GM11168 (cell line): ENCODE measurements at regions not wholly inside any gene's neighbourhood (a gene's known extent, or its start where the extent isn't known, plus 50 kb on each side); places are given as distances from the start of the nearest gene placed in this dataset.

Experiments used
- in situ Hi-C: fragments of 300-500 bp; cut with MboI; formaldehyde crosslinking; loops from one replicate; pipeline ENCODE4 v1.12.0; 2022; ENCODE audit warnings: low sequenced_read_pairs; ENCODE audit not compliant: unreplicated experiment

- in situ Hi-C loops = no loop called here
These were observed 56.0 kb upstream of the NEBL start for GRCh38 chr10:20953120-20953519.

GRCh38 chr10:20949967-20950366 lies 52.9 kb upstream of the NEBL start:
- in situ Hi-C loops = no loop called here

- in situ Hi-C loops = no loop called here
These were observed 51.7 kb upstream of the NEBL start for GRCh38 chr10:20948686-20949327.
